GM19239 (cell line): ENCODE measurements at regions not wholly inside any gene's neighbourhood (a gene's known extent, or its start where the extent isn't known, plus 50 kb on each side); places are given as distances from the start of the nearest gene placed in this dataset.

Experiments
- DNase-seq: peaks from one replicate; pipeline ENCODE4 v3.0.0; 2011; ENCODE audit warnings: low spot score; ENCODE audit not compliant: insufficient read length
- FAIRE-seq: peaks from 2 replicates; lab custom pipeline; 2011; peaks lifted over from hg19 to GRCh38; lab: Jason Lieb, UNC

DNA sequence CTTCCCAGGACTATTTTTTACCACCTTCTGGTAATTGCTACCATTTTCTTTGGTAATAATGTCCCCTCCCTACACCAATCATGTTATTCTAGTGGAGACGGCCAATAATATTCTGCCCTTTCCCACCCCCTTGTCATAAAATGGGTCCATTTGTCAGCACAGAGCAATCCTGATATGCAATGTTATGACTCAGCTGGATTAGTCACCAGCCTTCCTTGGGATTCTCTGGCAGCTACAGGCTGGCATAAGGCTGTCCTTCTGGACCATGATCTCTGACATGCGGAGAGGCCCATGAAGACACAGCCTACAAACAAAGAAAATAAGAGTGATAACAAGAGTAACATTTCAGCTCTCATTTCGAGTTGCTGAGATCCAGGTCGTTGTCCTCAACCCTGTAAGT, 222.0 kb upstream of the CPNE8 start:
- no peak for FAIRE-seq
- DNase-seq, result no peak

DNA sequence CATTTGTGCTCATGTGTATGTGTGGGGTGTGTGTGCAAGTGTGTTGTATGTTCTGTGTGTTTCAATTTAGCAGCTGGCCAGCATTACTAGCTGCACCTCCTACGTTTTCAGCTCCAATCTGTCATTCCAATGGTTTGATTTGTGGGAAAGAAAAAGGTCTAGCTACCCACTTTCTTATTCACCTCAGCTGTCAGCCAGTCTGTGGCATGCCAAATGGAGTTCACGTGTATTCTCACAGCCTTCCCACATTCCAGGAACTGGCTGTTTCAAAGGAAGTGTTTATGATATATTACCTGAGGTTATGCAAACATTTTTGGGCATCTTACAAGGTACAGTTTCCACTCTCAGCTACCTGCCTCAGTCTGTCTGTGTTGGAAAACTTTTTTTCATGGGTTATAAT, 220.2 kb upstream of the CPNE8 start:
- DNase-seq (no peak), FAIRE-seq (no peak)

DNA sequence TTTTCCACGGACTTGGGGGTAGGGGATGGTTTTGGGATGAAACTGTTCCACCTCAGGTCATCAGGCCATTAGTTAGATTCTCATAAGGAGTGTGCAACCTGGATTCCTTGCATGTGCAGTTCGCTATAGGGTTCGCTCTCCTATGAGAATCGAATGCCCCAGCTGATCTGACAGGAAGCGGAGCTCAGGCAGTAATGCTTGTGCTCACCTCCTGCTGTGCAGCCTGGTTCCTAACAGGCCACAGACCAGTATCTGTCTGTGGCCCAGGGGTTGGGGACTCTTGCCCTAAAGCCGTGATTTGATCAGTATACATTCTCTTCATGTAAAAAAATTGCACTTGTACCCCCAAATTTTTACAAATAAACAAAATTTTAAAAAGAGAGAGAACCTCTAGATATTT, 219.4 kb upstream of the CPNE8 start:
- no peak for FAIRE-seq
- DNase-seq, result no peak

DNA sequence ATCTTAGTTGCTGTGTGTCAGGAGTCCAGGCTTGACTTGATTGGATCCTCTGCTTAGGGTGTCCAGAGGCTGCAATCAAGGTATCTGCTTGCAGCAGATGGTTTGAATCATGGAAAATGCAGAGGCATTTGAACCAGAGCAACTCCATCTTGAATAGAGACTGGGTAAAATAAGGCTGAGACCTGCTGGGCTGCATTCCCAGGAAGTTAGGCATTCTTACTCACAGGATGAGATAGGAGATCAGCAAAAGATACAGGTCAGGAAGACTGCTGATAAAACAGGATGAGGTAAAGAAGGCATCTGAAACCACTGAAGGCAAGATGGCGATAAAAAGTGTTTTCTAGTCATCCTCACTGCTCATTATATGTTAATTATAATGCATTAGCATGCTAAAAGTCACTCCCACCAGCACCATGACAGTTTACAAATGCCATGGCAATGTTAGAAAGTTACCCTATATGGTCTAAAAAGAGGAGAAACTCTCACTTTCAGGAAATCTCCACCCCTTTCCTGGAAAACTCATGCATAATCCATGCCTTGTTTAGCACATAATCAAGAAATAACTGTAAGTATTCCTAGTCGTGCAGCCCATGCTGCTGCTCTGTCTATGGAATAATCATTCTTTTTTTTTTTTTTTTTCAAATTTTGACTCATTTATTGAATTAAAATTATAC, 218.3 kb upstream of the CPNE8 start:
- FAIRE-seq, result no peak
- DNase-seq, result no peak

DNA sequence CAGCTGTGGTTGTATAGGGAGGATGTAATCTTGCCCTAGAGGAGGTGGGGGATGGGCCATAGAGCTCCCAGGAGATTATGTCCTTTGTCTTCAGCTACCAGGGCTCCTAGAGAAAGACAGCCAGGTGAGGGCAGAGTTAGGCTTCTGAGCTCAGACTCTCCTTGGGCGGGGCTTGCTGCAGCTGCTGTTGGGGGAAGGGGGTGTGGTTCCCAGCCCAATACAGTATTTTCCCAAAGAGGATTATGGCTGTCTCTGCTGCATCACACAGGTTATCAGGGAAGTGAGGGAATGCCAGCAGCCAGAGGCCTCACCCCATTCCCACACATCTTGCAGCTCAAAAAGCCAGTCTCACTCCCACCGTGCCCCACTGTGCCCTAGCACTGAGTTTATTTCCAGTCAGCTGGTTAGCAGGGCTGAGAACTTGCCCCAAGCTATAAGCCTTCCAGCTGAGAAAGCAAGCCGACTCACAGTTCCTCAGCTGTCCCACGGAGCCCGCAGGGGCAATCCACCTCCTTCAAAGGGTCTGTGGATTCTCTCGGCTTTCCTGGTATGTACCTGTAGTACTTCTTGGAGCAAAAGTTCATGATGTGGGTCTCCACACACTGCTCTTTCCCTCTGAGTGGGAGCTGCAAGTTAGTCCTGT, 217.3 kb upstream of the CPNE8 start:
- FAIRE-seq, result no peak
- DNase-seq, result no peak

DNA sequence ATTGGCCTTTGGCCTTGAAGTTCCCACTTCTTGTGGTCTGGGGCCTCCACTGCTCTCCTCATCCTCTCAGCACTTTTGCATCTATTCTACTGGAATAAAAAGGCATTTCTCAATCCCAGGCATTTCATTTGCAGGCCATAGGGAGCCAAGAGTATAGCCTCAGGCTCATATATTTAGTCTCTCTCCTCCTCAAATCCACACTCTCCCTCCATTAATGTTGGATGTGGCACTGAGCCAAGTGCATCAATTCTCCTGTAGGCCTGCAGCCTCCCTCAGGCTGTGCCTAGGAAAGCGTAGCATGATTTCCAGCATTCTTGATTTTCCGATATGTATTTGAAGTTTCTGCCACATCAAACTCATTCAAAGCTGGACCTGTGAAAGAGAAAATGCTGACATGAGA, 211.5 kb upstream of the CPNE8 start:
- DNase-seq (no peak), FAIRE-seq (no peak)

DNA sequence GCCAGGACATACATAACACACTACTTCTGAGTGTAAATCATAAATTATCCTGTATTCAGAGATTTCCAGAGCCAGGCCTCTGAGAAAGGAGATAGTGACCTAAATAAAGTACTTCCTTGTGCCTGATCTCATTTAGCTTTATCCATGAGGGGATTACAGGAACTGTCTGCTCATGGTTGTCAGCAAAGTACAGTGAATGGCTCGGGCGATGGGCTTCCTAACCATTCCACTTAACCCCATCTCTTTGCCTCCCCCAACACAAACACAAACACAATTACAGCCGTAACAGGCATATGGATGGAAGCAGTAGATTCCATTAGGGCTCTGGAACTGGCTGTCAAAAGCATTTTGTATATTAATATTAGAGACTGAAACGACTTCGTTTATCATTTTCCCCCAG, 206.7 kb upstream of the CPNE8 start:
- DNase-seq, result no peak
- no peak for FAIRE-seq

DNA sequence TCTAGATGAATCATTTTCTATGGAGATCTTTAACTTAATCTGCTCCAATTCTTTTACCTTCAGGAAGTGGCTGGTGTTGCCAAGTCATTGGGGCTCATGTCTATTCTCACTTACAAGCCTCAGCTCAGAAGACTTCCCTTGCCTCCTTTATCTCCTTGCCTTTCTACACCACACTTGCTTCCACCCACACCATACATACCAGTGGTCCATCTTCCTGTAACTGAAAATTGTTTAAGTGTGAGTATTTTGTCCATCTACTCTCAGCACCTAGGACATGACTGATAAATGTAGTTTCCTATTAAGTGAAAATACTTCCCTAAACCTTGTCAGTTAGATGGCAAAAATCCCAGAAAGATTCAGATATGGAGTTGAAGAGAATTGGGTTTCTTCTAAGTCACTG, 199.7 kb upstream of the CPNE8 start:
- DNase-seq, result no peak
- FAIRE-seq, result no peak

DNA sequence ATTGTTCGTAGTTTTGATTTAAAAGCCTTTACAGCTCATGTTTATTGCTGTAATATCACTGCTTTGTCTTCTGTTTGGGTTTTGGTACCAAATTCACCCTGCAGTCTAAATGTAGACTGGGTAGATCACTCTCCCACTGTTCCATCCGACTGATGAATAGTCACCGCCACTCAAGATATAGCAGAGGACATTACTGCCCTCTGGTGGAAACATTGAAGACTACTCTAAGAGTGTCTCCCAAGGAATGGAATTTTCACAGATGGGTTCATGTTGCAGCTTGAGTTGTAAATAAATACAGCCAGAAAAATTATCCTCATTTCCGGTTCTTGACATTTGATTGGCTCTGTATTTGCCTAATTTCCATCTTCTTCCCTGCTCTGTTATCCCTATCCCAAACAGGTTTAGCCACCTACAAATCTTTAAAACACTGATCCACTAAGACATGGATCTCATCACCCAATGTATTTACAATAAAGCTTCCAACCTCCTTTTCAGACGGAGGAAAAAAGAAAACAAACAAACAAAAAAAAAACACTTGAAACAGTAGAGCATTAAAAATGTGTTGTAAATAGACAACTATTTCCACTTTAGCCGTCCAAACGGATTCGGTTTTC, 198.3 kb upstream of the CPNE8 start:
- peak; percentile 36 for DNase-seq
- peak; percentile 92 for FAIRE-seq

DNA sequence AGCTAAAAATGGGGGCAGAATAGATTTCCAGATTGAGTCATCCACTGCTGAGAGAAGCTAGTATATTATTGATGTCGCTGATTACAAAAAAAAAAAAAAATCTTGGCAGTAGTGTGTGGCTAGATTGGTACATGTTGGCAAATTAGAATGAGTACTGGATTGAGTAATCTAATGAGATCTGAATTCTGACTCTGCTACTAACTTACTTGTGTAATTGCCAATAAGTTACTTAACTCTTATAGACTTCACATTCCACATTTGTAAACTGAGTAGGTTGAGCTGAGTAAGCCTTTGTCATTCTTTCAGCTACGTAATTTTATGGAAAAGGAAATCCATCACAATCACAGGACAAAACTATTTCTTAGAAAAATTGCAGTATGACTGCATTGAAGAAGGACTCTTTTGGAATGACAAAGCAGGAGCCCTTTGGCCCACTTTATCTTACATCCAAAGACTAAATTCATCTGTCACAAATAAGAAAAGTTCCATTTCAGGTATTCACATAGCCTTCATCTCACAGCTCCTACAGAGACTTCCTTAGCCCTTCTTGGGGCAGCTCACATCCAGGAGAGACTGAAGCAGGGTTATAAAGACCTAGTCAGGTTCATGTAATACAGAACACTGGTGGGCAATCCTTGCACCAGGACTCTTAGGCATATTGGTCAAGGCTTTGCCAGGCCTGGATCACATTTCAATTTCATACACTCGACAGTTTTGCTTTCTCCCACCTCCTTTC, 197.3 kb upstream of the CPNE8 start:
- FAIRE-seq (no peak), DNase-seq (no peak)

DNA sequence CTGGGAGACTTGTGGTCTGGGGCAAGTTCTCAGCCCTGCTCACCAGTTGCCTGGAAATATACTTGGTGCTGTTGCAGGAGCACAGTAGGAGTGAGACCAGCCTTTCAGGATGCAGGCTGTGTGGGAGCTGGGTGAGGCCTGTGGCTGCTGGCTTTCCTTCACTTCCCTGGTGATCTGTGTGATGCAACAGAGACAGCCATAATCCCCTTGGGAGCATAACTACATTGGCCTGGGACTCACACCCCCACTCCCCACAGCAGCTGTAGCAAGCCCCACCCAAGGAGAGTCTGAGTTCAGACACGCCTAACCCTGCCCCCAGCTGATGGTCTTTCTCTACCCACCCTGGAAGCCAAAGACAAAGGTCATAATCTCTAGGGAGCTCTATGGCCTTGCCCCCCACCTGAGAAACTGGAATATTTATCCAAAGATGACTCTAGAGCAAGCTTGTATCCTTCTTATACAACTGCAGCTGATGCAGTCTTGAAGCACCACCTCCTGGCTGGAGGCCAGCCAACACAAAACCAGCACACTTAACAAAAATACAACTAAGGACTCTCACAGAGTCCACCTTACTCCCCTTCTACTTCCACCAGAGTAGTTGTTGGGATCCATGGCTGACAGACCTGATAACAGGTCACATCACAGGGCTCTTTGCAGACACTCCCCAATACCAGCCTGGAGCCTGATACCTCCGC, 190.4 kb upstream of the CPNE8 start:
- no peak for DNase-seq
- no peak for FAIRE-seq

DNA sequence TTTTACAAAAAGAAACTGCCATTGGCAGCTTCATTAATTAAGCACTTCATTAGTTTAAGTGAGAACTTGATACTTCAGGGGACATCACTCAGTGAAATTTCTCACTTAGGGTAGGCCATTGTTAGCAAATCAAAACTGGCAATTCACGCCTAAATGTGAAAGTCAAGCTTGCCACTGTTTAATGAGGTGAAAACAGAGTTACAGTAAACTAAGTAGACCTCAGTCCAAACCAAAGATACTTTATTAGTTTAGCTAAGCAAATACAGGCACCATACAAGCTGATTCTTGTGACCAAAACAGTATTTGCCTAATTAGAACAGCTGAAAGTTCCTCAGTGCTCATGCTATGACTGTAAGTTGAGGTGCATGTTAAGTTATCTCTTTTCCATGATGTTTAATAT, 176.5 kb upstream of the CPNE8 start:
- no peak for DNase-seq
- FAIRE-seq, result no peak

DNA sequence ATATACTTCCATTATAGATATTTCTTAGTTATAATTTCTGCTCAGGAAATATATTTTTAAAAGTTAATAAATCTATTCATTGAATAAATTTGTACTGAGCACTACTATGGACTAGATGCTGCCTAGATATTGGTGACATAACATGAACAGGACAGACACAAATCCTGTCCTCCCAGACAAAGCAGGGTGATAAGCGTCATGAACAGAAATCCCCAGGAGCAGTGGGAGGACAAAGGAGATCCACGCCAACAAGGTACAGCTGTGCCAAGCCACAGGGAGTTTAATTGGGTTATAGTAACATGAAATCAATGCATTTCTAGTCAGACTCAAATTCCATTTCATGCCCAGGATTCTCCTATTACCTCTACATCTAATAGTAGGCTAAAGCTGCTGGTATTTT, 171.8 kb upstream of the CPNE8 start:
- DNase-seq, result no peak
- no peak for FAIRE-seq

DNA sequence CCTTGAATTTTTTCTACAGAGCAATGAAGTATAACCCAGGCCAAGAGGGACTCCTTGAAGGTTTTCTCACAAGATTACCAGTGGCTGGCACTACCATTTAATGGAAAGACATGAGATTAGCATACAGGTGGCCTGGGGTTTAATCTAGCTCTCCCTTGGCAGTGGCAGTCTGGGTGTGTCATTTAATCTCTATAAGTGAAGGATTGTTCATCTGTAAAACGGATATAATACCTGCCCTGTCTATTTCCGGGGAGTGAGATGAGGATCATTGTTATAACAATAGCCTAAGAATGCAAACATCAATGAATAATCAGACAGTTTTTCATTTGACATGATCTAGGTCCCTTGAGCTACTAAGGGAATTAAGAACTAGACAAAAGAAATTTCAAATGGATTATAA, 168.7 kb upstream of the CPNE8 start:
- DNase-seq (no peak), FAIRE-seq (no peak)

DNA sequence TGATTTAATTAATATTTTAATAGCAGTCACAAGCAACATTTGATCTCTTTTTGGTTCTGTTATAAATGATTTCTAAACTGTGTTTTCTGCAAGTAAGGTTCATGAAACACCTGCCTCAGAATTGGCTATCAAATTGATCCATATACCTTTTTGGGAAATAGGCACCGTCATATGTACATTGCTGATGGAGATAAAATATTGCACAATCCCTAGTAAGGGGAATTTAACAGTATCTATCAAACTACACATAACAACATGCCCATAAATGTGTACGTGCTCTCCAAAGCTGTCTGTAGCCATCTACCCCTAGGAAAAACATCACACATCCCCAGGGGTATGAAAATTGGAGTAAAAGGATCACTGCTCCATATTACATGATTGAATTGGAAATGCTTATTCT, 167.3 kb upstream of the CPNE8 start:
- DNase-seq (no peak), FAIRE-seq (no peak)

DNA sequence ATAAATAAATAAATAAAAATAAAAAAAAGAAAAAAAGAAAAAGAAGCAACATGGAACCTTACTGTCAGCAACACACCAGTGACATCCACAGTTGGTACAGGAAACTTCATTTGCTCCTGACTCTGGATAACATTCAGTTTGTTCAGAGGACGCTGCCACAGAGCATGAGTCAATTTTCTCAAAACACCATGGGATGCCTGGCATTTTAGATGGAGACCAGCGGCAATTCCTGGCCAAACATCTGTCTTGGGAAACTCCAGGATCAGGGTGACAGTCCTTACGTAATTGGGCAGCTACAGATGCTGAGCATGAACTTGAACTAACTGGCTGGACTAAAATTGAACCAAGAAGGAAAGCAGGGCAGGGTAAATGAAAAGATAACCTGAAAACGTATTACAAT, 166.2 kb upstream of the CPNE8 start:
- DNase-seq (no peak), FAIRE-seq (no peak)

DNA sequence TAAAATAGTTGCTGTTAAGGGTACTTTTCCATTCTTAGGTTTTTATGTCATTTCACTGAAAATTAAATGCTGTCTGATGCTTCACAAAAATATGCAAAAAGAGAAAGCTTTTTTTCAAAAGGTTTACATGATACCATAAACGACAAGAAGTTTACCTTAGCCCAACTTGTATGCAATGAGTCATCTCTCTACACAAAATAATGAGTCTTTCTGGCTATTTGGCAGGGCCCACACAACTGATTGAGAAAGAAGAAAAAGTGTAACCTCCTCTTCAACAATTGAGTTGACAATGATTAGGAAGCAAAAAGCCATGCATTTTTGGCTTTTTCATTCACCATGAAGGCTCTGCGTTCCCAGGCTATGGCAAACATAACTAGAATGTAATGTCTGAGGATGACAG, 165.4 kb upstream of the CPNE8 start:
- FAIRE-seq, result no peak

DNA sequence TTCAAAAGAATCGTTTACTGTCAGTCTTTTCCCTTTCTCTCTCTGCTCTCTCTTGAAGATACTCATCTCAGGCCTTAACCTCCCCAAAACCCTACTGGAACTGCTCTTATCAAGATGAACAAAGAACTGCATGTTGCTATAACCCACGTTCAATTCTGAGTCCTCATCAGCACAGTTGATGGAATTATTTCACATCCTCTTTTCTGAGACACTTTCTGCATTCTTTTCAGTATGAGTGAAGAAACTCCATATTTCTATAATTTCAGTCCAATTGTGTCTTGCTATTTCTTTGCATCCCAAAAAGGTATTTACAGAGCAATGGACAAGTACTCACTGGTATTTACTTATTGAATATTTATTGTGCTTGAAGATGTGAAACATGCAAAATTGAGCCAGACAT, 160.1 kb upstream of the CPNE8 start:
- no peak for DNase-seq
- no peak for FAIRE-seq

More for the DNA sequence above, 165.4 kb upstream of the CPNE8 start:
- no peak for DNase-seq

DNA sequence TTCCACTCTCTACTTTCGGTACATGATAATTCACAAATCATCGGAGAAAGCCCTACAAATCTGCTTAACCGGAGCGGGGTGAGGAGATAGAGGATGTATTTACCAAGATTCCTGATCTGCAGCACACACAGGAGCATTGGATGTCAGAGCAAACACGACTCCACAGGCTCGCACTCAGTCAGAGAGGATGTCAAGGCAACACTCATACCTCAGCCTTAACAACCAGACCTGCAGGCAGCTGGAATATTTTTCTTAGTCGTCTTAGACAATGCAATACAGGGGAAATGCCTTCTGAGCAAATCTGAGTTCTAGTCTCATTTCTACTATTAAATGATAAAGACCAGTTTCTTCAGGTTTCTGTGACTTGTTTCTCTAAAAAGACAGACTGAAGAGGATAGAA, 159.3 kb upstream of the CPNE8 start:
- FAIRE-seq (no peak), DNase-seq (no peak)

DNA sequence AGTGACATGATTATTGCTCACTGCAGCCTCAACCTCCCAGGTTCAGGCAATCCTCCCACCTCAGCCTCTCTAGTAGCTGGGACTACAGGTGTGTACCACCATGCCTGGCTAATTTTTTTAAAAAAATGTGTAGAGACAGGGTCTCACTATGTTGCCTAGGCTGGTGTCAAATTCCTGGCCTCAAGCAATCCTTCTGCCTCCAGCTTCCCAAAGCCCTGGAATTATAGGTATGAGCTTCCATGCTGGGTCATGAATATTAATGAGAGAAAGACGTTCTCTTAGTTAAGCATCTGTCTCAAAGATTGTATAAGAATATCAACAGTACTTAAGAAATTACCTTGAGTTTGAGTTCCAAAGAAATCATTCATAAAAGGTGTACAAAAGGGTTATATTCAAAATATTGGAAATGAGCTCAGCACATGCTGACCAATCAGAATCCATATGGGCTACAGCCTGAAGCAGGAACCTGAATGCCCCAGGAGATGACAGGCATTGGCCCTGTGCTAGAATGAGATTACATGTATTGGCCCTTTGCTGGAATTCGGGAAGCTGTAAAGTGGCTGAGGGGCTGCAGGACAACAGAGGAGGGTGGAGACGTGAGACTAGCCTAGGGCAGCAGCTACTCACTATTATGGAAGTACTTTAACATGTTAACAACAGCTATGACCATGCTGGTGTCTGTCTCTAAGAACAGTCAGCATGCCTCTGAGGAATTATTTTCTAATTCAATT, 157.0 kb upstream of the CPNE8 start:
- no peak for DNase-seq
- no peak for FAIRE-seq
